Endothelial cell (in vitro differentiated cells): ENCODE measurements at regions not wholly inside any gene's neighbourhood (a gene's known extent, or its start where the extent isn't known, plus 50 kb on each side); places are given as distances from the start of the nearest gene placed in this dataset.

Experiments used
- DNase-seq: peaks from one replicate; pipeline ENCODE4 v3.0.0; 2021; ENCODE audit warnings: low spot score
- H3K27ac Mint-ChIP-seq: one replicate; pipeline ENCODE4 v1.8.0; 2021; ENCODE audit warnings: mixed read lengths, inconsistent platforms; ENCODE audit not compliant: unreplicated experiment
- H3K27me3 Mint-ChIP-seq: one replicate; pipeline ENCODE4 v1.8.0; 2021; ENCODE audit warnings: mild to moderate bottlenecking, moderate library complexity, mixed read lengths, inconsistent platforms; ENCODE audit not compliant: unreplicated experiment
- H3K36me3 Mint-ChIP-seq: one replicate; pipeline ENCODE4 v1.8.0; 2021; ENCODE audit warnings: mild to moderate bottlenecking, low read depth, mixed read lengths, inconsistent platforms; ENCODE audit not compliant: unreplicated experiment
- H3K4me1 Mint-ChIP-seq: one replicate; pipeline ENCODE4 v1.8.0; 2021; ENCODE audit warnings: mild to moderate bottlenecking, mixed read lengths, inconsistent platforms; ENCODE audit not compliant: unreplicated experiment
- H3K4me3 Mint-ChIP-seq: one replicate; pipeline ENCODE4 v1.8.0; 2021; ENCODE audit warnings: mild to moderate bottlenecking, mixed read lengths, inconsistent platforms; ENCODE audit not compliant: unreplicated experiment
- H3K9me3 Mint-ChIP-seq: one replicate; pipeline ENCODE4 v1.8.0; 2021; ENCODE audit warnings: mixed read lengths, inconsistent platforms; ENCODE audit not compliant: unreplicated experiment
- TF ChIP-seq, protein P1 (sequence below): fragments of 200-600 bp; sonication (generic); IDR thresholded peaks from one replicate; pipeline ENCODE4 v1.5.0; 2021; ENCODE audit warnings: antibody characterized with exemption; ENCODE audit not compliant: unreplicated experiment

DNA sequence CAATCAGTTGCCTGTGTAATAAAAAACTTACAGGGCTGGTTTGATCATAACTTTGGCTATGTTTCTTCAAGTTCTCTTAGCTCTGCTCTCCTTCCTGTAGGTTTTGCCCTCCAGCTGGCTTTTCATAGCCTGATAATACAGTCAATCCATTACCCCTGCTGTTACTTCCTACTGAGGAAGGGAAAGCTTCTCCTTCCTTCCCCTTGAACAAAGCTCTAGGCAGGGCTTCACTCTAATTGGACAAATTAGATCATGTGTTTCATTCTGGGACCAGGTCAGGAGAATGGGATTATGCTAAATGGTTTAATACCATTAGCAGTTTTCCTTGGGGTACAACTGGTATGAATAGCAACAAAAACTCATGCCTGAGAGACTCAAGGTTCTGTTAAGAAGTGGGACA is 106.8 kb upstream of the MCHR2 start:
- Mint-ChIP-seq H3K27me3 (peaks cover 2% of the 10 kb centered on the region), H3K4me3 (no peak overlapping the region), H3K9me3 (no peaks in the 10 kb centered on the region), H3K4me1 (no peaks in the 10 kb centered on the region), H3K36me3 (no peaks in the 10 kb centered on the region), H3K27ac (no peak overlapping the region)
- TF ChIP-seq, protein P1, sequence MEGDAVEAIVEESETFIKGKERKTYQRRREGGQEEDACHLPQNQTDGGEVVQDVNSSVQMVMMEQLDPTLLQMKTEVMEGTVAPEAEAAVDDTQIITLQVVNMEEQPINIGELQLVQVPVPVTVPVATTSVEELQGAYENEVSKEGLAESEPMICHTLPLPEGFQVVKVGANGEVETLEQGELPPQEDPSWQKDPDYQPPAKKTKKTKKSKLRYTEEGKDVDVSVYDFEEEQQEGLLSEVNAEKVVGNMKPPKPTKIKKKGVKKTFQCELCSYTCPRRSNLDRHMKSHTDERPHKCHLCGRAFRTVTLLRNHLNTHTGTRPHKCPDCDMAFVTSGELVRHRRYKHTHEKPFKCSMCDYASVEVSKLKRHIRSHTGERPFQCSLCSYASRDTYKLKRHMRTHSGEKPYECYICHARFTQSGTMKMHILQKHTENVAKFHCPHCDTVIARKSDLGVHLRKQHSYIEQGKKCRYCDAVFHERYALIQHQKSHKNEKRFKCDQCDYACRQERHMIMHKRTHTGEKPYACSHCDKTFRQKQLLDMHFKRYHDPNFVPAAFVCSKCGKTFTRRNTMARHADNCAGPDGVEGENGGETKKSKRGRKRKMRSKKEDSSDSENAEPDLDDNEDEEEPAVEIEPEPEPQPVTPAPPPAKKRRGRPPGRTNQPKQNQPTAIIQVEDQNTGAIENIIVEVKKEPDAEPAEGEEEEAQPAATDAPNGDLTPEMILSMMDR, result no peak
- no peak for DNase-seq

DNA sequence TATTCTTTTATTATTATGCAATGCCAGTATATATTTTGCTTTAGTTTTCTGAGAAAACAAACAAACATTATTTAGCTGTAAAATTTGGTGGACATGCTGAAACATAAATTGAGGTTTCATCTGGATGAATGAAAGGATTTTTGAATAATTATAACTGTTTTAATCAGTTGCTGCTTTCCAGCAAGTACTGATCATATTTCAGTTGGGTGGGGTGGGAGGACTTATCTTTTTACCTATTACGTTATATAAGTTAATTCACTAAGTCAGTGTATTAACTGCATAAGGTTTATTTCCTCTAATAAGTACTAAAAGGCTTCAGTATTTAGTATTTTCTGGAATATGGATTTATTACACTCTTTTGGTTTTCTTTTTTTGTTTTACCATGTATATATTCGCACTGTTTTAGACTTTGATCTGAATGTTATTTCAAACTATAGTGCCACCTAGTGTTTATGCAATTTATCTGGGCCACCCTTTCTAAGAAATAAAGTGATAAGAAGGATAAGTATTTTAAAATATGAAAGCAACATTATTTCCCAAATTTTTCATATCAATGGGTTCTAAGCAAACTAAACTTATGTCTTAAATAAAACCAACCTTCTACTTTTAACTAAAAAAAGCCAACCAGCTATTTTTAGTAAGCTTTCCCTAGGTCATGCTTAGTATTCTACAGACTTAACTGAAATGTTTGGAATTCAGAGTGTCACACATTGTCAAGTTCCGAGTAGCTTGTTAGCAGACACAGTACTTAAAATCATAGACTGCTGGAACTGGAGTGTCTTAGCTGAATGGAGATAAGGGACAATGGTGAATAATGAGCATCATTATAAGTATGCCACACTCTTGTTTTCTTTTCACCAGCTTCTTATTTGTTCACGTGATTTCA is 105.4 kb upstream of the MCHR2 start:
- TF ChIP-seq, protein P1, result peak; percentile 68
- DNase-seq, result no peak
- Mint-ChIP-seq H3K36me3 (no peaks in the 10 kb centered on the region), H3K4me3 (no peak overlapping the region), H3K27me3 (peaks cover 2% of the 10 kb centered on the region), H3K4me1 (no peaks in the 10 kb centered on the region), H3K27ac (no peak overlapping the region), H3K9me3 (no peaks in the 10 kb centered on the region)

DNA sequence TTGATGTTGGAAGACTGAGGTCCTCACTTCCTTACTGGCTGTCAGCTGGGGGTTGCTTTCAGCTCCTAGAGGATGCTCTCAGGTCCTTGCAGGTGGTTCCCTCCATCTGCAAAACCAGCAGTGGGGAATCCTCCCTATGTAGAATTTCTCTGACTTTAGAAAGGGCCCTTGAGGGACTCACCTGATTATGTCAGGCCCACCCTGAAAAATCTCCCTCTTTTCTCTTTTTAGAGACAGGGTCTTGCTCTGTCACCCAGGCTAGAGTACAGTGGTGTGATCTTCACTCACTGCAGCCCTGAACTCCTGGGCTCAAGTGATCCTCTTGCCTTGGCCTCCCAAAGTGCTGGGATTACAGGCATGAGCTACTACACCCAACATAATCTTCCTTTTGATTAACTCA is 102.9 kb upstream of the MCHR2 start:
- Mint-ChIP-seq H3K27me3 (peaks cover 2% of the 10 kb centered on the region), H3K27ac (no peak overlapping the region), H3K36me3 (no peaks in the 10 kb centered on the region), H3K9me3 (no peaks in the 10 kb centered on the region), H3K4me3 (no peak overlapping the region), H3K4me1 (no peaks in the 10 kb centered on the region)
- no peak for DNase-seq
- TF ChIP-seq, protein P1, result no peak

DNA sequence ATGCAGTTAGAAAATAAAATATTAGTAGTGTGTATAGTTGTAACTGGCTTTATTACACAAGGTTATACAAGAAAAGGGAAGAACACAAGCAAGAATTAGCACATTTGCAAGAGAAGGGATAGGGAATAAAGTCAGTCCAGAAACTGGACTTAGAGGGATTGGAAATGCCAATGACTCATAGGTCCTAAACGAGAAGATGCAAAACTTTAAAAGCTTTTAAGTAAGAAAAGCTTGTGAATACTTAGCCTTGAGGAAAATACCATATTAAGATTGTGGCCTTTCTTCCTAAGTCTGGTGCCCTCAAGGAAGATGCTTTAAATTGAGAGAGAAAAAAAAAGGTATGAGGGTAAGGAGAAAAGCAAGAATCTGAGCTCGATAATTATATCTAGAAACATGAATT is 102.3 kb upstream of the MCHR2 start:
- Mint-ChIP-seq H3K9me3 (no peaks in the 10 kb centered on the region), H3K27me3 (peaks cover 2% of the 10 kb centered on the region), H3K27ac (no peak overlapping the region), H3K36me3 (no peaks in the 10 kb centered on the region), H3K4me1 (no peaks in the 10 kb centered on the region), H3K4me3 (no peak overlapping the region)
- TF ChIP-seq, protein P1, result no peak
- DNase-seq, result no peak

DNA sequence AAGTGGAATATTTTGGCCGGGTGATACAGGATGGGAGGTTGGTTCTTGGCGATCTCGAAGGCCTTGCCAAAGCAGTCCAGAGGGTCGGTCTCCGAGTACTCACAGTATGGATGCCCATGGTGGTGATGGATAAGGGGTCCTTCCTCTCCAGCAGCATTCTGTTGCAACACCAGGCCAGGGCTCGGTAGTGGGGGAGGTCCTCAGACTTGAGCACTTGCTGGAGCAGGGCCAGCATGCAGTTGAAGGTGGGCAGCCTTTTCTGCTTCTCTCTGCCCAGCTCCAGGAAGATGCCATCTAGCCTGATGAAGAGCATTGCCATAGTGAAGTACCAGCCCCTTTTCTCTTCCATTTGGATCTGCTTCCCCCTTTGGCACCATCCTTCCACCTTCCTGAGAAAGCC is 99.4 kb upstream of the MCHR2 start:
- TF ChIP-seq, protein P1, result no peak
- Mint-ChIP-seq H3K27ac (no peak overlapping the region), H3K4me1 (no peaks in the 10 kb centered on the region), H3K36me3 (no peaks in the 10 kb centered on the region), H3K9me3 (no peaks in the 10 kb centered on the region), H3K4me3 (no peak overlapping the region), H3K27me3 (peaks cover 2% of the 10 kb centered on the region)
- no peak for DNase-seq
